Left renal cortex interstitium (tissue), 4 donors: ENCODE measurements at regions not wholly inside any gene's neighbourhood (a gene's known extent, or its start where the extent isn't known, plus 50 kb on each side); places are given as distances from the start of the nearest gene placed in this dataset.

Experiments
- DNase-seq, 4 donors: peaks; one replicate each; pipeline ENCODE4 v3.0.0-alpha.2; 2013; ENCODE audit warnings: low read depth in 4 of 4, low spot score in 2 of 4, missing footprints in 1 of 4

GRCh38 chr5:58403822-58404433, 56.0 kb downstream of the PLK2 start:
- no peak for DNase-seq

- DNase-seq, result no peak
Observed at GRCh38 chr5:58401701-58402100, 58.2 kb downstream of the PLK2 start.

DNA sequence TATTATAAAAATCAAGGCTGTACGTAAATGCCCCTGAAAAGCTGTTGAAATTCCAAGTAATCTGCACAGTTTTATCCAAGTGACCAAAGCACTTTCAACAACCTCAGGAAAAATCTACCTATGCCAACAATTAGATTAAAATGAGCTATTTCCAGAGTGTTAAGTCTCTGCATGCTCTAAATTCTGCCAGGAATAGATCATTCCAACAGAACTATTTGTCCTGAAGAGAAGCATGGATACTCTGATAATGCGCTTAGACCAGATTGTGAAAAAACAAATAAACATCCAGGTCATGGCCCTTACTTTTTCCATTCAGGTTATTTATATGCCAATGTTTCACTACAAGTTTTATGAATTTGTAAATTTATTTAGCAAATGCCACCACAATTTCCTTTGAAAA, 59.1 kb downstream of the PLK2 start:
- DNase-seq, result no peak

- DNase-seq, result no peak
Observed at GRCh38 chr5:58399951-58400350, 59.9 kb downstream of the PLK2 start.

DNA sequence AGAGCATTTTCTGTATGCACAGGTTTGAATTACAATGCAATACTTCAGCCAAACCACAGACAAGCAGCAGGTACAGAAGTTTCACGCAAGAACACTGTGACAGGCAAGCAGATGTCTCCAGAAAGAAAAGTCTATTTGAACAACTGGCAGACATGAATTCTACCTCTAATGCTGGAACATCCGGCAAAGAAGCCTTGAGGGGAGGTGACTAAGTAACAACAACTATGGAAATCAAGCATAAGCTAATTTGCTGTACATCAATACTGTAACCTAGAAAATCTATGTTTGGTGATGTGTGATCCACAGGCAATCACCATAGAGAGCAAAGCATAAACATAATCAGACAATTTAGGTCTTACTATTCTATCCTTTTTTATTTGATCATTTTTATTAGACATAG, 65.5 kb downstream of the PLK2 start:
- DNase-seq, result no peak

DNA sequence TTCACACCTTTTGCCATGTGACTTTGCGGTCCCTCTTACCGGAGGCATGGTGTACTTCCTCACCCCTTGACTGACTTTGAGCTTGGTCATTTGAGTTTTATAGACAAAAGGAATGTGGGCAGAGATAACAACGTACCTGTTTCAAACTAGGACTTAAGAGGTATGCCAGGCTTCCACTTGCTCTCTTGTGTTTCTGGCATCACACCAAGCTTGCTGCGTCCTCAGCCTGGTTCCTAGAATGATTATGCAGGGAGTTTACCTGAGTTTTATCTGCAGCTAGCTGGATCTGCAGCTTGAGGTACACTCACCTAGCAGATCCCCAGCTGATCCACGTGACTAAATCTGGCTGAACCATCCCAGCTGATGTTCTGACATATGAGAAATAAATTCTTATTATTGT, 66.2 kb downstream of the PLK2 start:
- DNase-seq, result no peak

DNA sequence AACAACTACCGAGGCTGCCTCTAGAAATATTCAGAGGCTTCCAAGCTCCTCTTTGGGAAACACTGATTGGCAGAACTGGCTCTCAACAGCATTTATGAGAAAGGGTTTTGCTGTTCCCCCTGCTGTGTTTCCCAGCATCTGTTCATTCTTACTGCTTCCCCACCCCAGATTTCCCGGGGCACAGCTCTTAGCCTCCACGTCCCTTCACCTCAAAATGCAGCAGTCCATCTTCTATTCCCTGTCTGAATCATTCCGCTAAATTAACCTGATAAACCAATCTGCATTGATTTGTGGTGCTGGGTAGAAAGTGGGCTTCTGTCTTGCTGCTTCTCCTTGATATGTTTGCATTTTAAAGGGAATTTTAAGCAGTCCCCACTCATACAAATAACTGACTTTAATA, 67.4 kb downstream of the PLK2 start:
- DNase-seq, result no peak

- DNase-seq, result no peak
Observed at GRCh38 chr5:58383448-58383847, 76.4 kb downstream of the PLK2 start.

DNA sequence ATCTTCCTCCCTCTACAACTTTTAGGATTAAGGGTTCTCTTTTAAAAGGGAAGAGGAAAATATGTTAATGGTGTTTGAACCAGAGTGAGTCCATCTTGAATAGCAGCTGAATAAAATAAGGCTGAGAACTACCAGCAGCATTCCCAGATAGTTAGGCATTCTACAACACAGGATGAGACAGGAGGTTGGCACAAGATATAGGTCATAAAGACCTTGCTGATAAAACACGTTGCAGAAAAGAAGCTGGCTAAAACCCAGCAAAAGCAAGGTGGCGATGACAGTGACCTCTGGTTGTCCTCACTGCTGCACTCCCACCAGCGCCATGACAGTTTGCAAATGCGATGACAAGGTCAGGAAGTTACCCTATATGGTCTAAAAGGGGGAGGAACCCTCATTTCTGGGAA, 77.8 kb downstream of the PLK2 start:
- DNase-seq, result no peak

DNA sequence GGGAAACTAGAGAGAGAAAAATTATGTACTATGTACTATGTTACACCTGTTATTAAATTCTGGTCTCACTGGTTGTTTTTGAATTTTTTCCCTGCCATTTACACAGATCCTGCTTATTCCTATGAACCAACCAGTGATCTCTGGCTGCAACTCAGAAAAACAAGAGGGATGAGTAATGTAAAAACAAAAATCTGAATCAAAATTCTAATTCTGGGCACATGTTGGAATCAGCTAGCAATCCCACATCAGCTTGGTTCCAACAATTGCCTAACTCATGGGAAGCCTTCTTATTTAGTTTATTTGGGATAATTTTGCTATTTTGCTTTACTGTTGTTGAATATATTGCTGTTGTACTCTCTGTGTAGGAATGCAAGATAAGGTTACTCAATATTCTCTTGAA, 78.3 kb downstream of the PLK2 start:
- DNase-seq, result no peak

GRCh38 chr5:58380655-58381054, 79.2 kb downstream of the PLK2 start:
- no peak for DNase-seq

DNA sequence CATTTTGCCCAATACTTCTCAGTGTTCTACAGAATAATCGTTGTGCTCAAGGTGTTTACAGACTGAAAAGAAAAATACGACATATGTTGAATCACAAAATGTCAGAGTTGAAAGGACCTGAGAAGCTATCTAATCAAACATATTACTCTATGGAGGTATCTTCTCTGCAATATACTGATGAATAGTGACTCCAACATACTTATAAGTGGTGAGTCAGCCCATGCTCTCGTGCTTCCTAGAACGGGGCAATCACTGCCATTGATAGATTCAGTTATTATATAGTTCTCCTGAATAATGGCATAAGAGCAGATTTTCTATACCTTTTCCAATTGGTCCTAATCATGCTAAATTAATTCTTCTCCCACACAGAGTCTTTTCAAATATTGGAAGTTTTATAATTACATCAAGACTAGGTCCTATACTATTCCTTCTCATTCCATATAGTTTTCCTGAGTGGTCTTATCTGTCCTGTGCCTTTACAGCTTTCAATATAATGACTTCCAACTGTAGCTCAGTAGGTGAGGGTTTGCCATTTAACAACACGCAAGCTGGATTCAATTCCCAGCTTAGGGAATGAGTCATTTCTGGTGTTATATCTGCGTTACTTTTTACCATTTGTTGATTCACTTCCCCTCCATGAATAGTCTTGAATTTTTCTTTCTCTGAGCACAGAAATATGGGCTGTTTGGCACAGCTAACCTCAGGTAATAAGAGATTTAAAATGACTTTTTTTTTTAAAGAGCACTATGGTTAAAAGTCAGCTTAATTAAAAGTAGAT, 81.1 kb downstream of the PLK2 start:
- DNase-seq, result no peak

DNA sequence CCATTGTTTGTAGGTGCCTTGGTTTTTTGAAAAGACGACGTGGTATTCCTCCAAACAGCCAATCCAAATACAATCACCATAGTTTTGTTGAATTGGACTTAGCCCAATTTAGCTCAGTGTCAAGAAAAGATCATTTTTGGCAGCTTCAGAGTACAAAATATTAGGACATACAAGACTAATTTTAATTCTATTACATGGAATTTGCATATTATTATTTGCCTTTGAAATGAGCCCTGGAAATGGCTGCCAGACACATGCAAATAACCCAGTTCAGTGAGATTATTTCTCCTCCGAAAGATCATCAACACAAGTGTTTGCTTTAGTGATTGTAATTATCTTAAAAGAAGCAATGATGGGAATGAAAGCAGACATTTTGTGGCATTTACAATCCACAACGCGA, 89.3 kb downstream of the PLK2 start:
- no peak for DNase-seq

DNA sequence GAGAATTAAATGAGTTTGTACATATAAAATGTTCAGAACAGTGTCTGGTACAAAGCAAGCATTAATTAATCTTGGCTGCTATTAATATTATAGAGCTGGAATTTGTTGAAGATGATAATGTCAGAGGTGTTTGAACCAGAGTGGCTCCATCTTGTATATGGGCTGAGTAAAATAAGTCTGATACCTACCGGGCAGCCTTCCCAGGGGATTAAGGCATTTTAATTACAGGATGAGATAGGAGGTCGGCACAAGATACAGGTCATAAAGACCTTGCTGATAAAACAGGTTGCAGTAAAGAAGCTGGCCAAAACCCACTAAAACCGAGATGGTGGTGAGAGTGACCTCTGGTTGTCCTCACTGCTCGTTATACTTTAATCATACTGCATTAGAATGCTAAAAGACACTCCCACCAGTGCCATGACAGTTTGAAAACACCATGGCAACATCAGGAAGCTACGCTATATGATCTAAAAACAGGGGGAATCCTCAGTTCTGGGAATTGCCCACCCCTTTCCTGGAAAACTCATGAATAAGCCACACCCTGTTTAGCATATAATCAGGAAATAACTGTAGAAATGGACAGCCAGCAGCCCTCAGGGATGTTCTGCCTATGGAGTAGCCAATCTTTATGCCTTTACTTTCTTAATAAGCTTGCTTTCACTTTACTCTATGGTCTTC, 90.2 kb downstream of the PLK2 start:
- no peak for DNase-seq

DNA sequence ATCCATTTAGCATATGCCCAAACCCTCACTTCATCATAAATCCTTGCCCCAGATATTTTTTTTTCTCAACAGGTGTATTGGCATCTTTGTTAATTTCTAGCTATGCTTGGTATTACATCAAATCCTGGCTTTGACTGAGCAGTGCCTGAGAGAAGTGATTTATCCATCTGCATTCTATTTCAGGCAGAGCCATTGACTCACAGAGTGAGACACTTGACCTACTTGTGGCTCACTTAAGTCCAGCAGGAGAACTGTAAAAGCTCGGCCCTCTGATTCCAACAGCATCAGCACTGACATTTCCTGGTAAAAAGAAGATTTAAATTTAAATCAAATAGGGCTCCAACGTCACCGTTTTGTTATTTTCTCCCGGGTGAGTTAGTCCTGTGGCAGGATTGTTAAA, 93.4 kb downstream of the PLK2 start:
- DNase-seq, result no peak

DNA sequence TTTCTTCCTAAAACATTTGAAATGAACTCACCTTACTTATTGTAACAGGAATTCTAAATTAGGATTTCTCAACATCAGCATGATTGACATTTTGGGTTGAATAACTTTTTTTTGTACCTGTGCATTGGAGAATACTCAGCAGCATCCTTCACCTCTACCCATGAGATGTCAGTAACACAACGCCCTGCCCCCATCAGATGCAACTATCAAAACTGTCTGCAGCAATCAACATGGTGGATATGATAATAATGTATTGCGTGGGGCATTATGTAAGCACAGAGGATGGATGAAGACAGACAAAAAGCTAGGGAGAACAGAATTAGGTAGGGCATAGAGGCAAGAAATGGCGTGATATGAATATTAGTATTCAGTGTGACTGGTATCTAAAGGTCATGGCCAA, 94.1 kb downstream of the PLK2 start:
- no peak for DNase-seq

DNA sequence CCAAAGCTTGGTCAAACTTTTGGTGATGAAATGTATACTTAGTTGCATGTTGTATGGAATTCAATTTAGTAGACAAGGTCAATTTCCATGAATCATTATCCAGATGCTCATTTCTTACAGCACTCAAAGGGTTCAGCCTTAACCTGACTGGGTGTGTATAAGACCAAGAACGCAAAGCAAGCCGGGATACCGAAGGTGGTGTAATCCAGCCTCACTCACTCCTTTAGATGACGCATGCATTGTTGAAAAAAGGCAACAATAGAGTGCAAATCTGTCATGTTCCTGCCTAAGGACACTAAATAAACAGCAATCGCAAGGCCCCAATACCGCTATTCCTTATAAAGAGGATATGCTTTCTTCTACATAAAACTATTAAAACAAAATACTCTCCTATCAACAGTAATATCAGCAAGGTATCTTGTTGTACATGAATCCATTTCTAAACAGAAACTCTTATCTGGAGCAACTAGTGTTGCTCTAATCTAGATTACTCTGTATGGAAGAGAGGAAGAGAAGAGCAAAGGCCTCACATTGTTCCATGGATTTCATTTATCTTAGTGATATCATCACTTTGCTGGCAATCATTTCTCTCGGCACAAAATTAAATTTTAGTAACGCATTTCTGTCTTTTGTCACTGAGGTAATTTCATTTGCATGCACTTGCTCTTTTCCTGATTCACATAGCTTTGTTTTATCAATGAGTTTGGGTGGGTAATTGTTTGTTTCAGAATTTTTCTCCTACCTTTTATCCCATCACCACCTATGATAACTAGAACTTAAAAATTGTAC, 96.2 kb downstream of the PLK2 start:
- no peak for DNase-seq

GRCh38 chr5:58362135-58362534, 97.8 kb downstream of the PLK2 start:
- DNase-seq, result no peak

DNA sequence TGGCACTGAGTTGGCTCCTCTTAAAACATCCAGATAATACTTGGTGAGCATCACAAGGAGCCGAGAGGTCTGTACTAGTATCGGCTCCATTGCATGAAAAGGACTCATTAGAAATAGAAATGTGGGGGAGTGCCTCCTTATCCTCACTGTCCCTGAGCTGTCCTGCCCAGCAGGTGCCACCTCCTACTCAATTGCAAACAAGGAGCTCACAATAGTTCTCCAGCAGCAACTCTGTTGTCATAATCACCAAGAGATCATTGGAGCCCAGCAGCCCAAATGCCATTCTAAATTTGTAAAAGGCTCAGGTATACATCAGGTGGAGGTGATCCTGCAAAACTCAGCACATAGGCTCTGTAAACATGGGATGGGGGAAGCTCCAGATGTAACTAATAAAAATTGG, 99.1 kb downstream of the PLK2 start:
- DNase-seq, result no peak

- DNase-seq, result no peak
Observed at GRCh38 chr5:58359981-58360380, 99.9 kb downstream of the PLK2 start.

DNA sequence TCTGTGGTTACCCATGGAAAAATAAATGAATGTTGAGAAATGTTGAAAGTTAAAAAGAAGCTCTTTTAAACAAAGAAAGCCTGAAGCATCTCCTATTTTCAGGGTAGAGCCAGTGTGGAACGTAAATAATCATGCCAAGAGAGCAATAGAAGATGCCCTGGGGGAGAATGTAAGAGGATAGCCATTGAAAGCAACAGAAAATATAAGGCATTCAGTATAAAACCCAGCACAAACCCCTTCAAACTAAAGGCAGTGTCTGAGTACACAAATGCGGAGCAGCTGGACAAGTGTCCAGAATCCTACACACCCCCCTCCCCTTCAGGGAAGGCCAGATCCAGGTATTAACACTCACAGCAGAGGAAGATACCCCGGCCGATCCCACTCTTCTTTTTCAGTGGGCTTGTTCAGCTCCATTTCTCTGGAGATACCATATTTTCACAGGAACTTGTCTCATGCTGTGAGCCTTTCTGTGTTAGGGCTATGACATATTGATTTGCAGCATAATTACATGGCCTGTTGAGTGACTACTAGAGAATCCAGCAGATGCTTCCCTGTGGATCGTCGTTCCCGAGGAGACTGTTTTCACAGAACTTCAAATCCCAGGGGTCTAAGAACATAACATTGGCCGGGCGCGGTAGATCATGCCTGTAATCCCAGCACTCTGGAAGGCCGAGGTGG, 101.2 kb downstream of the PLK2 start:
- no peak for DNase-seq
